HFF-Myc (cell line): ENCODE measurements at regions not wholly inside any gene's neighbourhood (a gene's known extent, or its start where the extent isn't known, plus 50 kb on each side); places are given as distances from the start of the nearest gene placed in this dataset.
"Not testable (repeated sequence)": the region's sequence is repeated elsewhere in the genome, so short reads cannot be mapped to it uniquely, and the experiment has no call there.

ENCODE experiments used
- DNase-seq: peaks from one replicate; pipeline ENCODE4 v3.0.0-alpha.2; 2011; ENCODE audit warnings: low read depth; ENCODE audit errors: extremely low read depth
- H3K4me3 ChIP-seq: replicated peaks from 2 replicates; pipeline ENCODE4 v1.5.1; 2011; ENCODE audit warnings: low read depth, mild to moderate bottlenecking, control low read depth, low read length
- TF ChIP-seq, protein P1 (sequence below): IDR thresholded peaks from 2 replicates; pipeline ENCODE4 v1.5.1; 2012; ENCODE audit warnings: mild to moderate bottlenecking, low read depth, low read length, control low read depth; ENCODE audit errors: missing control alignments

DNA sequence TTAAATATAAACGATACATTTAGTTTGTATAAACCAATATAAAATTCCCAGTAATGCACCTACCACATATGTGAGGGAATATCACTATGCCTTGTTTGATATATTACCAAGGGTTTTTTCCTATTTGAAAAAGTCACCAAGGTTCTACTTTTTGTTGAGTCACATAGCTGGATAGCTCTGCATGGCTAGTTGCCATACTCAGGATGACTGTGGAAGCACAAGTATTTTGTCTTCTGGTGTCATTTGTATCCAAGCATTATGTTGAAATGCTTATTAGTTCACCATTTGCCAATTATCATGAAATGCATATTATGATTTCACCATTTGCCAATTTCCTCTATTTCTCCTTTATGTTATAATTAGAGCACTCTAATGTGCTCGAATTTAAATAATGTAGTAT lies 162.7 kb upstream of the TTC29 start:
- TF ChIP-seq, protein P1, sequence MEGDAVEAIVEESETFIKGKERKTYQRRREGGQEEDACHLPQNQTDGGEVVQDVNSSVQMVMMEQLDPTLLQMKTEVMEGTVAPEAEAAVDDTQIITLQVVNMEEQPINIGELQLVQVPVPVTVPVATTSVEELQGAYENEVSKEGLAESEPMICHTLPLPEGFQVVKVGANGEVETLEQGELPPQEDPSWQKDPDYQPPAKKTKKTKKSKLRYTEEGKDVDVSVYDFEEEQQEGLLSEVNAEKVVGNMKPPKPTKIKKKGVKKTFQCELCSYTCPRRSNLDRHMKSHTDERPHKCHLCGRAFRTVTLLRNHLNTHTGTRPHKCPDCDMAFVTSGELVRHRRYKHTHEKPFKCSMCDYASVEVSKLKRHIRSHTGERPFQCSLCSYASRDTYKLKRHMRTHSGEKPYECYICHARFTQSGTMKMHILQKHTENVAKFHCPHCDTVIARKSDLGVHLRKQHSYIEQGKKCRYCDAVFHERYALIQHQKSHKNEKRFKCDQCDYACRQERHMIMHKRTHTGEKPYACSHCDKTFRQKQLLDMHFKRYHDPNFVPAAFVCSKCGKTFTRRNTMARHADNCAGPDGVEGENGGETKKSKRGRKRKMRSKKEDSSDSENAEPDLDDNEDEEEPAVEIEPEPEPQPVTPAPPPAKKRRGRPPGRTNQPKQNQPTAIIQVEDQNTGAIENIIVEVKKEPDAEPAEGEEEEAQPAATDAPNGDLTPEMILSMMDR = no peak
- no peak for DNase-seq
- no peak overlapping the region for H3K4me3 ChIP-seq

GRCh38 chr4:147109800-147110199 lies 164.1 kb upstream of the TTC29 start:
- no peak overlapping the region for H3K4me3 ChIP-seq
- TF ChIP-seq, protein P1 = no peak
- DNase-seq = no peak

DNA sequence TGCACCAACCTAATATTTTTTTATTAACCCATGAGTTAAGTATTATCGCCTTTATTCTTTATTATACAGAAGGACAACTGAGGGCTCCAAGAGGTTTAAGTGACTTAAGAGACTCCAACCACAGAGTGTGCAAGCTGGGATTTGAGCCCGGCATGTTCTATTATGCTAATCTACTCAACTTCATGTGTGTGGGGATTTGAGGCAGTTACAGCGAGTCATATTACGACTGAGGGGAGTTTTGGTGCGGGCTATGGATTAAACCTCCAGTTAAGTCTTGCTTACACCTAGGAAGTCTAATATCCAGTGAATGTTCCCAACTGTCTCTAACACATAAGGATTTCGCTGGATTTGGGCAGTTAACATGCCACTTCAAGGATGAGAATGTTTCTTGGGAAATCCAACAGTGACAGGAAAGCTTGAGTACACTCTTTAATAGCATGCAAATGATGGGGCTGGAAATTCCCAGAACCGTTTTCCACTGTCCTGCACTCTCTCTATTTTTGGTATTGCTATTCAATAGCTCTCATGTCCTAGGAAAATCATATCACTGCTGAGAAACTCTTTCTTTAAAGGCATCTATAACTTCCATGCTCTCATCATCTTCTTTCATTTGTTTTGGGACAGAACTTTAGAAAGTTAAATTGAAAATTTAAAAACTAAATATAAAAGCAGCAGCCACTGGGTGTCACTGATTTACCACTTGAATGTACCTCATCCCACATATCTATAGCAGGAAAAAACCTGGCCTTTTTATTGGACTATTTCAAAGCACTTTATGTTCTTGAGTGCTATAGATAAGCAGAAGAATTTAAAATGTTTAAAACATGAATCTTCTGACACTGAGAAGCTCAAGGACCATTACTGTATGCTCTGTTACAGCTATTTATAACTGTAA lies 165.1 kb upstream of the TTC29 start:
- DNase-seq = no peak
- TF ChIP-seq, protein P1 = no peak
- H3K4me3 ChIP-seq = no peak overlapping the region

DNA sequence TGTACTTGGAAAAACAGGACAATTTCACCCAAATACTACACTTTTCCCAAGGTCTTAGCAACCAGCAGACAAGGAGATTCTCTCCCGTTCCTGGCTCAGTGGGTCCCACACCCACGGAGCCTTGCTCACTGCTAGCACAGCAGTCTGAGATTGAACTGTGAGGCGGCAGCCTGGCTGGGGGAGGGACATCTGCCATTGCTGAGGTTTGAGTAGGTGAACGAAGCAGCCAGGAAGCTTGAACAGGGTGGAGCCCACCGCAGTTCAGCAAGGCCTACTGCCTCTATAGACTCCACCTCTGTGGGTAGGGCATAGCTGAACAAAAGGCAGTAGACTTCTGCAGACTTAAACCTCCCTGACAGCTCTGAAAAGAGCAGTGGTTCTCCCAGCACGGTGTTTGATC lies 166.5 kb upstream of the TTC29 start:
- H3K4me3 ChIP-seq, DNase-seq: not testable (repeated sequence)

DNA sequence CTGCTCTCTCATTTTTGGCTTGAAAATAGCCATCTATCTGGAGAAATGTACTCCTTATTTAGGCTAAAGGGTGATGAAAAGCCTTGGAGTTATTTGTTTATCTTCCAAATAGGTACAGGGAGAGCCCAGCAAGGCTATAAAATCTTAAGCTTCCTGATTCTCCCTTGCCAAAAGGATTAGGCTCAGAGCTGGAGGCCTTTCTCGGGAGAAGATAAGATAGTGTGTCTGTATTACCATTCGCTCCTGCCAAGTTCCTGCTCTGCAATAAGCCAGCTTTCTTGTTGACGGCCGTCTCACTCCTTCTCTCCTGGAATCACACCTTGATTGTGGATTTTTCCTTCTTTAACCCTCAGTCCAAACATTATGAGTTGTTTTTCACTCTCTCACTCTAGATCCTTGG lies 171.8 kb upstream of the TTC29 start:
- no peak overlapping the region for H3K4me3 ChIP-seq
- DNase-seq = no peak
- TF ChIP-seq, protein P1 = no peak

GRCh38 chr4:147118528-147118927 lies 172.9 kb upstream of the TTC29 start:
- TF ChIP-seq, protein P1 = no peak
- no peak for DNase-seq
- no peak overlapping the region for H3K4me3 ChIP-seq

GRCh38 chr4:147122685-147123084 lies 177.0 kb upstream of the TTC29 start:
- TF ChIP-seq, protein P1 = no peak

More at GRCh38 chr4:147122685-147123084, 177.0 kb upstream of the TTC29 start:
- no peak overlapping the region for H3K4me3 ChIP-seq
- no peak for DNase-seq
